K562 (cell line): ENCODE measurements at regions not wholly inside any gene's neighbourhood (a gene's known extent, or its start where the extent isn't known, plus 50 kb on each side); places are given as distances from the start of the nearest gene placed in this dataset.

ENCODE experiments used
- ATAC-seq: fragments of 200-7000 bp; cut with Tn5 transposase; 3 replicates; pipeline ENCODE4 v1.9.1; 2020; ENCODE audit warnings: moderate library complexity
- BruUV-seq: library from RNA; stranded (reverse); fragments of 400-500 nt; replicated peaks from 2 replicates; lab custom pipeline; 2021; lab: Mats Ljungman, UMichigan
- CTCF ChIA-PET: fragments of 300-600 bp; formaldehyde crosslinking; extraction: SDS; loops from one replicate; lab custom pipeline; 2021; ENCODE audit warnings: low intra/inter-chr PET ratio; lab: Yijun Ruan, JAX
- POLR2A ChIA-PET: fragments of 300-600, 350-650 bp; sonication (Branson Sonifier 250); formaldehyde crosslinking; extraction: SDS; loops from one replicate; lab custom pipeline; 2021; ENCODE audit warnings: antibody characterized with exemption, inconsistent platforms; lab: Yijun Ruan, JAX
- DNase-seq, 4 experiments: peaks; one replicate each; pipeline versions ENCODE4 v3.0.0 to v3.0.0-alpha.2; 2011 to 2018; ENCODE audit warnings: low spot score in 3 of 4, mixed read lengths in 3 of 4; ENCODE audit errors: extremely low read depth in 1 of 4
- FAIRE-seq: peaks from 2 replicates; lab custom pipeline; 2011; peaks lifted over from hg19 to GRCh38; lab: Jason Lieb, UNC
- H2AFZ ChIP-seq: 2 replicates; pipeline ENCODE4 v1.6.0; 2011; ENCODE audit warnings: low read depth, low read length, control low read depth, inconsistent platforms
- H3K27ac ChIP-seq: fragments of 200-600 bp; 3 replicates; pipeline ENCODE4 v1.8.0; 2011; ENCODE audit warnings: low read depth, mild to moderate bottlenecking, control low read depth, inconsistent platforms, low read length, moderate library complexity, mixed read lengths; ENCODE audit errors: extremely low read depth
- H3K27me3 ChIP-seq, 2 experiments: fragments of 300-600 bp in 1 of 2; 2 replicates in 1 of 2; 3 replicates in 1 of 2; pipeline versions ENCODE4 v1.6.0 to v1.8.0; 2011; ENCODE audit warnings: inconsistent platforms in 2 of 2, low read length in 2 of 2, mild to moderate bottlenecking in 1 of 2, mixed read lengths in 1 of 2, moderate library complexity in 1 of 2; ENCODE audit not compliant: control insufficient read depth in 2 of 2, insufficient read depth in 2 of 2
- H3K36me3 ChIP-seq: fragments of 300-600 bp; 3 replicates; pipeline ENCODE4 v1.8.0; 2011; ENCODE audit warnings: mild to moderate bottlenecking, low read length, inconsistent platforms; ENCODE audit not compliant: control insufficient read depth, insufficient read depth
- H3K4me1 ChIP-seq, 2 experiments: fragments of 200-600 bp in 1 of 2; replicated peaks in 1 of 2; 2 replicates in 1 of 2; 3 replicates in 1 of 2; pipeline versions ENCODE4 v1.5.1 to v1.8.0; 2011; ENCODE audit warnings: inconsistent platforms in 2 of 2, low read length in 2 of 2, mild to moderate bottlenecking in 1 of 2, mixed read lengths in 1 of 2, moderate library complexity in 1 of 2; ENCODE audit not compliant: control insufficient read depth in 2 of 2, insufficient read depth in 2 of 2
- H3K4me2 ChIP-seq: 2 replicates; pipeline ENCODE4 v1.6.1; 2011; ENCODE audit warnings: low read length, control low read depth, inconsistent platforms, mixed read lengths; ENCODE audit not compliant: insufficient read depth
- H3K4me3 ChIP-seq: fragments of 200-600 bp; sonication (generic), shearing (Covaris generic); 2 replicates; pipeline ENCODE4 v1.5.1; 2016; ENCODE audit warnings: control low read depth, inconsistent platforms
- H3K79me2 ChIP-seq: fragments of 200-600 bp; 3 replicates; pipeline ENCODE4 v1.8.0; 2011; ENCODE audit warnings: low read length, inconsistent platforms; ENCODE audit not compliant: control insufficient read depth, insufficient read depth
- H3K9ac ChIP-seq, 2 experiments: 2 replicates each; pipeline versions ENCODE4 v1.6.0 to v1.6.1; 2011; ENCODE audit warnings: low read depth in 2 of 2, low read length in 2 of 2, control low read depth in 1 of 2, inconsistent platforms in 1 of 2, mild to moderate bottlenecking in 1 of 2, mixed read lengths in 1 of 2; ENCODE audit not compliant: insufficient read depth in 1 of 2
- H3K9me1 ChIP-seq: one replicate; pipeline ENCODE4 v1.6.0; 2011; ENCODE audit warnings: inconsistent platforms, mild to moderate bottlenecking, low read length, moderate library complexity; ENCODE audit not compliant: control insufficient read depth, insufficient read depth
- H3K9me3 ChIP-seq: replicated peaks from 2 replicates; pipeline ENCODE4 v1.5.1; 2011; ENCODE audit warnings: low read depth, low read length, inconsistent platforms; ENCODE audit not compliant: control insufficient read depth, insufficient read depth
- H4K20me1 ChIP-seq: replicated peaks from 2 replicates; pipeline ENCODE4 v1.6.1; 2011; ENCODE audit warnings: low read length, inconsistent platforms, mixed read lengths; ENCODE audit not compliant: control insufficient read depth, insufficient read depth
- ARHGAP35 ChIP-seq: fragments of 450-650 bp; IDR thresholded peaks from 2 replicates; pipeline ENCODE4 v1.6.1; 2018; ENCODE audit not compliant: partially characterized antibody
- EP300 ChIP-seq: IDR thresholded peaks from 2 replicates; pipeline ENCODE4 v1.6.1; 2012; ENCODE audit warnings: low read length, improper control_type of control experiment
- ERF ChIP-seq: fragments of 450-650 bp; formaldehyde crosslinking; IDR thresholded peaks from 2 replicates; pipeline ENCODE4 v1.4.0; 2020; ENCODE audit warnings: mild to moderate bottlenecking, mixed read lengths
- ESRRA ChIP-seq: fragments of 450-650 bp; IDR thresholded peaks from 2 replicates; pipeline ENCODE4 v1.6.1; 2014; ENCODE audit warnings: low read depth, mild to moderate bottlenecking, moderate library complexity, borderline replicate concordance
- GABPB2 ChIP-seq: fragments of 250-450 bp; sonication (Bioruptor Pico); conservative IDR thresholded peaks from 2 replicates; pipeline ENCODE4 v1.5.1; 2021; ENCODE audit warnings: mild to moderate bottlenecking
- NCOR1 ChIP-seq: fragments of 450-650 bp; IDR thresholded peaks from 2 replicates; pipeline ENCODE4 v1.6.1; 2016; ENCODE audit warnings: mild to moderate bottlenecking, moderate library complexity
- RAD21 ChIP-seq, 2 experiments: fragments of 250-450 bp in 1 of 2; fragments of 450-650 bp in 1 of 2; sonication (Bioruptor Pico) in 1 of 2; formaldehyde crosslinking in 1 of 2; IDR thresholded peaks in 1 of 2; conservative IDR thresholded peaks in 1 of 2; 2 replicates each; pipeline versions ENCODE4 v1.4.0 to v1.8.0; 2020 to 2022; ENCODE audit warnings: mild to moderate bottlenecking in 2 of 2, moderate library complexity in 1 of 2
- SRSF9 ChIP-seq: fragments of 200-400 bp; formaldehyde crosslinking; IDR thresholded peaks from 2 replicates; pipeline ENCODE4 v1.6.1; 2017; ENCODE audit warnings: low read depth, low read length, borderline replicate concordance
- SUPT5H ChIP-seq: fragments of 450-650 bp; IDR thresholded peaks from 2 replicates; pipeline ENCODE4 v1.6.1; 2016
- TRIM25 ChIP-seq: fragments of 450-650 bp; IDR thresholded peaks from 2 replicates; pipeline ENCODE4 v1.7.0; 2016; ENCODE audit warnings: borderline replicate concordance
- UBTF ChIP-seq, 2 experiments: IDR thresholded peaks; 2 replicates each; pipeline ENCODE4 v1.6.1; 2012; ENCODE audit warnings: improper control_type of control experiment in 2 of 2, low read depth in 2 of 2, low read length in 2 of 2, borderline replicate concordance in 1 of 2
- ZNF609 ChIP-seq: sonication (generic); formaldehyde crosslinking; IDR thresholded peaks from 2 replicates; pipeline ENCODE4 v1.8.1; 2023; ENCODE audit warnings: missing genetic modification reagents, mild to moderate bottlenecking, borderline replicate concordance
- ZNF778 ChIP-seq: fragments of 450-650 bp; formaldehyde crosslinking; IDR thresholded peaks from 2 replicates; pipeline ENCODE4 v1.4.0; 2020; ENCODE audit warnings: mild to moderate bottlenecking, moderate library complexity
- WGBS: fragments of 100-300 bp; shearing (Covaris generic); methylation state at CpG from one replicate; pipeline ENCODE4 v1.1.6; 2016; ENCODE audit warnings: low coverage, mixed read lengths; ENCODE audit not compliant: insufficient coverage; ENCODE audit errors: missing lambda C conversion rate; 5-methylcytosine and 5-hydroxymethylcytosine counted together
- in situ Hi-C: fragments of 300-500 bp; cut with MboI; formaldehyde crosslinking; loops from 4 replicates; pipeline ENCODE4 v1.15.0; 2018; ENCODE audit warnings: inconsistent platforms, mixed read lengths
- intact Hi-C: fragments of 100-400 bp; cut with micrococcal nuclease; formaldehyde crosslinking; loops from 2 replicates; pipeline ENCODE4 v1.14.2; 2022

- in situ Hi-C loops = no loop called here
- no peak for DNase-seq
- no peak for ATAC-seq
- no TSS peak for BruUV-seq
- WGBS = 1% methylated on average over 7 of the region's 7 CpGs
- intact Hi-C loops = loop anchor here (10.0 kb wide), 1 partner anchor 584 kb away; the partner anchor contains the start of gene VSTM2B
- Histone ChIP-seq H3K9ac (no peak overlapping the region), H3K9me3 (no peaks in the 10 kb centered on the region), H2AFZ (no peak overlapping the region), H3K27ac (no peak overlapping the region), H3K27me3 (no peaks in the 10 kb centered on the region; a peak in 1 of 5 replicates), H3K79me2 (no peaks in the 10 kb centered on the region), H3K36me3 (no peaks in the 10 kb centered on the region), H3K4me1 (no peaks in the 10 kb centered on the region), H3K4me3 (no peak overlapping the region), H3K9me1 (no peaks in the 10 kb centered on the region), H3K4me2 (no peak overlapping the region), H4K20me1 (no peaks in the 10 kb centered on the region)
- CTCF ChIA-PET = no interaction called here
- POLR2A ChIA-PET = no interaction called here
- no peak for FAIRE-seq
- TF ChIP-seq ZNF609 (no peak), TRIM25 (no peak), RAD21 (CRISPR knock-in tag; conservative IDR thresholded peaks at IDR 0.05 in 1 of 2, IDR thresholded peaks at IDR 0.05 in 1 of 2) (no peak), SRSF9 (no peak), ESRRA (no peak), ERF (CRISPR knock-in tag) (no peak), NCOR1 (no peak), SUPT5H (no peak), GABPB2 (CRISPR knock-in tag) (no peak), ZNF778 (no peak), UBTF (IDR thresholded peaks at IDR 0.05; ENCODE audit: borderline replicate concordance in 1 of 2, low read depth in 2 of 2, low read length in 2 of 2) (no peak), EP300 (no peak), ARHGAP35 (no peak)
These were observed 272.0 kb downstream of the UQCRFS1 start for GRCh38 chr19:28940751-28941500.
